Activated CD8-positive, alpha-beta memory T cell treated with anti-CD3 and anti-CD28 coated beads for 24 hours (primary cell): ENCODE measurements at regions not wholly inside any gene's neighbourhood (a gene's known extent, or its start where the extent isn't known, plus 50 kb on each side); places are given as distances from the start of the nearest gene placed in this dataset.
"Not testable (repeated sequence)": the region's sequence is repeated elsewhere in the genome, so short reads cannot be mapped to it uniquely, and the experiment has no call there.

Experiments
- DNase-seq: peaks from one replicate; pipeline ENCODE4 v3.0.0-alpha.2; 2020

- DNase-seq: no peak
These were observed 144.4 kb downstream of the PTBP2 start for GRCh38 chr1:96865731-96866685.

- DNase-seq: no peak
These were observed 151.2 kb downstream of the PTBP2 start for GRCh38 chr1:96872757-96873156.

GRCh38 chr1:96878640-96879039 is 157.1 kb downstream of the PTBP2 start:
- DNase-seq: no peak

GRCh38 chr1:96880626-96881025 is 159.0 kb downstream of the PTBP2 start:
- DNase-seq: no peak

GRCh38 chr1:96882096-96882495 is 160.5 kb downstream of the PTBP2 start:
- no peak for DNase-seq

DNA sequence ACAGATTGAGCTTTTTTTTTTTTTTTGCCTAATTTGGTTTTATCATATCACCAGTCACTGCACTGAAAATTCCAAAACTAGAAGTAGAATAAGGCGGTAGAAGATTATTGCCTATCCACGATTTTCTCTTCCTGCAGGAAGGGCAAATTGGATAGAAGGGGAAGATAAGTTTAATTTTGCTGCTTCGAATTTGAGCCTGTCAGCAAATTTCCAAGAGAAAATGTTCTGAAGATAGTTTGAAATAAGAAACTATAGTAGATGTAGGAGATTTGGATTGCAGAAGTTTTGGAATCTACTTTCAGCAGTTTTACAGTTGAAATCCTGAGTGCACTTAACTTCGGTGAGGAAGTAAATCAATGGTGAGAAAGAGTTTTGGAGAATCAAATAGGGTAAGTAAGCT is 164.9 kb downstream of the PTBP2 start:
- DNase-seq: no peak

DNA sequence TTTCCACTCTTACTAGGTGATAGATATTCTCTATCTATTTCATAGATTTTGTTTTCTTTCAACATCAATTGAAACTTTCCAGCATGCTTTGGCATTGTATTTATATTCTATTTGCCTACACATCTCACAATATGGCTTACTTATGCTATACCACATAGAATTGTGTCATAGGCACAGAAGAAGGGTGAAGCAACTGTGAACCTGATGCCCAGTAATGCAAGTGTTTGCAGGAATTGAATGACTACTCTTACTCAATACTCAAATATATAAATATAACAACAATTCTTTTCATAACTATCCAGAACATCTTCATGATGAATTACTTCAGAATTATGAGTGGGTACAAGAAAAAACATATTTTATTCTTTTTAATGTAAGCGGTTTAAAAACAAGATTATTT is 165.9 kb downstream of the PTBP2 start:
- no peak for DNase-seq

DNA sequence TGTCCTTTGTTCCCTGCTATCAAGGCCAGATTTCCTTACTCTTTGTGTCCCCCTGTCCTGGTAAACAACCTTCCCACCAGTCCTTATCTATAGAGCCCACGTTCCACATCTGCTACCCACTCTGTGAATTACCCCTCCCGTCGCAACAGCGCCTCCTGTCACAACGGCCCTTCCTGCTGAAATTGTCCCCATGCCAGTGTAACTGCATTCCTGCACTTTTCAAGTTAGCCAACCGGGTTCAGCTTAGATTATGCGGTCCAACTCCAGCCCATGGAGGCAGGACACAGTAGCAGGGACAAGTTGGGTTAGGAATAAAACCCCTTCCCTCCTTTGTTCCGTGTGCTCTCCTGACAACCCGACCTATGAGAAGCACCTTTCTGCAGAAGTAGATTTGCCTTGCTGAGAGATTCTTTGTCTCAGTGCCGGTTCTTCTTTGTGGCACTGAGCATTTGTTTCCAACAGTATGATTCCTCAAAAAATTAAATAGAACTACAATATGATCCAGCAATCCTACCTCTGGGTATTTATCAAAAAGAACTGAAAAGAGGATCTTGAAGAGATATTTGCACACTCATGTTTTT is 180.3 kb downstream of the PTBP2 start:
- no peak for DNase-seq

GRCh38 chr1:96912248-96912647 is 190.7 kb downstream of the PTBP2 start:
- no peak for DNase-seq

DNA sequence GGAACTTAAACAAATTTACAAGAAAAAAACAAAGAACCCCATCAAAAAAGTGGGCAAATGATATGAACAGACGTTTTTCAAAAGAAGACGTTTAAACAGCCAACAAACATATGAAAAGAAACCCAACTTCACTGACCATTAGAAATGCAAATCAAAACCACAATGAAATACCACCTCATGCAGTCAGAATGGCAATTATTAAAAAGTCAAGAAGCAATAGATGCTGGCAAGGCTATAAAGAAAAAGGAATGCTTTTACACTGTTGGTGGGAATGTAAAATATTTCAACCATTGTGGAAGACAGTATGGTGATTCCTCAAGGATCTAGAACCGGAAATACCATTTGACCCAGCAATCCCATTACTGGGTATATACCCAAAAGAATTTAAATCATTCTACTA is 194.1 kb downstream of the PTBP2 start:
- DNase-seq: not testable (repeated sequence)

- DNase-seq: no peak
These were observed 196.8 kb downstream of the PTBP2 start for GRCh38 chr1:96918406-96918805.

DNA sequence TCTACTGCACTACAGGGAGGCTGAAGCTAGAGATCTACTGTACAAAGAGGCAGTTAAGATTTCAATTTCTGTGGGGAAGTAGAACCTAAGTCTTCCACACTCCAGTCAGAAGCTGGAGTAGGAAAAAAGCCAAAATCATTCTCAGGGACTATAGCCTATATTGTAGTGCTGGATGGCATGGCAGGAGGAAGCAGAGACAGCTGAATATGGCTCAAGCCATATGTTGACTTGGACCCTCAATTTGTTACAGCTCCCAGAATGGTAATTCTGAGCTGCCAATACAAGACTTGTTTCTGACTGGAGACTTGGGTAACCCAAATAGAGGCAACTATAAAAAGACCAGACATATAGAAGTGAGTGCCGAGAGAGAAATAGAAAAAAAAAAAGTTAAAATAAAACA is 200.6 kb downstream of the PTBP2 start:
- DNase-seq: no peak

GRCh38 chr1:96923753-96924152 is 202.2 kb downstream of the PTBP2 start:
- DNase-seq: no peak

DNA sequence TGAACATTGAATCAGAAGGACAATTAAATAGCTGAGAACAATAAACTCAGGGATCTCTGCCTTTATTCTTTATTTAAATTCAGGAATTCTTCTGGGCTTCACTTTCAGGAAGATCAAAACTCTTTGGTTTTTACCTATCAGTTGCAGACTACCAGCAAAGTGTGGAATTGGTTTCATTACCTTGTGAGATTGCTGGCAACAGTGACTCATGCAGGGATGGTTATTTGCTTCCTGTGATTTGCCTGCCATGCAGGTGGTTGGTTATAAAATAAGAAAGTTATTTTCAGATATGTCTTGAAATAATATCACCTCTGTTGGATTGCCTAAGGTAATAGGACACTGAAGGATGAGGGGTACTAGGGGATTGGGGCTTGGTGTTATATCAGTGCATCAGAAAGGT is 204.6 kb downstream of the PTBP2 start:
- no peak for DNase-seq

- DNase-seq: no peak
These were observed 205.5 kb downstream of the PTBP2 start for GRCh38 chr1:96927125-96927524.

GRCh38 chr1:96931136-96931535 is 209.6 kb downstream of the PTBP2 start:
- no peak for DNase-seq

GRCh38 chr1:96934282-96934681 is 212.7 kb downstream of the PTBP2 start:
- no peak for DNase-seq

GRCh38 chr1:96944432-96945092 is 223.0 kb downstream of the PTBP2 start:
- DNase-seq: no peak

DNA sequence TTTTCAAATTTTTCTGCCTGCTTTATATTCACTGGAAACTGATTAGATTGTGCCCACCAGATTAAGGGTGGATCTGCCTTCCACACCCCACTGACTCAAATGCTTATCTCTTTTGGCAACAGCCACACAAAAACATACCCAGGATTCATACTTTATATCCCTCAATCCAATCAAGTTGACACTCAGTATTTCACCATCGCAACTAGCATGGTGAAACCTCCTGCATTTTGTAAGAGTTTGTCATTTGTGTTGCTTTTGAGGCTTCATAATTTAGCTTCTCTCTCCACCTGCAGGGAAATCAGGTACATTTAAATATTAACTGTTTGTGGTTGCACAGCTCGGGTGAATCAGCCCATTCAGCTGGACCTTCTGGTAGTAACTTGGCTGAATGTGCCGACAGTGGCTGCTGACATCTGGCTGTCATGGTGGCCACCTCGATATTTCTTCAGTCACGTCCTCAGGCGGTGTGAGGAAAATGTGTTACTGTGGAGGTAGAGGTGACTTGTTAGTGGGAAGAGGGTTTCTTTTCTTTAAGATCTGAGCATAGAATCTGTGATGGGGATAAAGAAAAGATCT is 224.0 kb downstream of the PTBP2 start:
- no peak for DNase-seq

DNA sequence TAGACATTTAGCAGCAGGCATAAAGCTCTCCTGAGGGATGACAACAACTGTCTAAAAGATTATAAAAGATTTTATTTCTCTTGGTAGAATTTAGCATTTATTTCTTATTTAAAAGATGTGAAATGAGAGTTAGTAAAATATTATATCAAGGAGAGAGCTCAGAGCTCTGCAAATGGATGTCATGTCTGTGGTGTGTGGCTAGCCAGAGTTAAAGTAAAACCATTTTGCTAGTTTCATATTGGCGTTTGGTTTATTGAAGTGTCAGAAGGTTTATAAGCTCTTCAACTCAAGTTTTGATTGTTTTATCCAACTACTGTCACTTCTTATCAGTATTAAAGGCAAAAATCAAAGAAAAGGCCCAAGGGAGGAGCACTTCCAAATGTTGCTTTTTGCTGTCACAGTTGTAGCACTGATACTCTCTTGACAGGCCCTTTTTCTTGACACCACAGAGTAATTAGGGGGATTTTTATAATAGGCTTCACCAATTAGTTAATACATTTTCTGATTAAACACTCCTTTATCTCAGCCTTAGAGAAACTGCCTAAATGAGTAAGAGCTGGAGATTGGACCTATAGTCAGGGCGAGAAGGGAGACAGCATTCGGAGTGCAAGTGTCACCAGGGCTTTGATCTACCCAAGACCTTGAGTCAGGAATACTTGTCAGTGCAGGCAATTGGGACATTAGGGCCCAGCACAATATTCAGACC is 233.9 kb downstream of the PTBP2 start:
- DNase-seq: no peak

DNA sequence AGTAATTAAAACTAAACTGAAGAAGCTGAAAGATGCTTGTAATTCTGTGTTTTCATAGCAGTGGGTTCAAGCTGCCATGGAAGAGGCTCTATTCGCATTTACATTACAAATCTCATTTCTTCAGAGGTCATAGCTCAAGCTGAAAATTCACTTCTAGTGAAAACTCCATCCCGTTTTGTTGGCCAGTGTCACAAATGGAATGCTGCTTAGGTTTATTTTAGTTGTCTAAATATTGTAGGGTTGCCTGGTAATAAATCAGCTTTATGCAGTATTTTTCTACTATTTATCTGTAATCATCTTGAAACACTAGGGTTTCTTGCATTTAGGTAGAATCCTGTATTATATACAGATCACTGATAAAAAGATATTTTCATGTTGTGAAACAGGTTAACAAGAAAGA is 240.6 kb downstream of the PTBP2 start:
- DNase-seq: no peak

GRCh38 chr1:96962751-96963211 is 241.2 kb downstream of the PTBP2 start:
- DNase-seq: no peak

DNA sequence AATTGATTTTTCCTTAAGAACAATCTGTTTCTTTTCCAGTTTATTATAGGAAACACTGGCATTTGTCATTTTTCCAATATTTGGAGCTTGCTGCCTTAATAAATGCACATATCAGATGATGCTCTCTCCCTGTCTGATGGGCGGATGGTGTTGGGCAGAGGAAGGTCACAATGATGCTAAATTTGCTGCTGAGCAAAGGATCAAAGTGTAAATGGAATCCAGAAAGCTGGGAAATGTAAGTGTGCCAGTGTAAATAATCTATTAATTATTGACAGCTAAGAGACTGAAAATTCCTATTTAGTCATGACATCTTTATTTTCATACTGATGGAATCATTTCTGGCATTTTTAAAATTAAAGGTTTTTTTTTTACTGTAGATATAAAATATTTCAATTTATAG is 243.2 kb downstream of the PTBP2 start:
- no peak for DNase-seq
